Breast epithelium (tissue), 4 donors: ENCODE measurements at regions not wholly inside any gene's neighbourhood (a gene's known extent, or its start where the extent isn't known, plus 50 kb on each side); places are given as distances from the start of the nearest gene placed in this dataset.

Experiments used
- DNase-seq, 2 donors: peaks; one replicate each; pipeline ENCODE4 v3.0.0-alpha.2; 2019; ENCODE audit warnings: low spot score in 2 of 2
- H3K27ac ChIP-seq, 2 donors: fragments of 200-600 bp; sonication (generic) in 1 of 2; one replicate each; pipeline ENCODE4 v1.5.1; 2016 to 2019; ENCODE audit warnings: mild to moderate bottlenecking in 1 of 2
- H3K27me3 ChIP-seq, 2 donors: fragments of 200-600 bp; sonication (generic) in 1 of 2; one replicate each; pipeline versions ENCODE4 v1.5.1 to v1.6.0; 2017 to 2019; ENCODE audit warnings: control low read depth in 1 of 2, mild to moderate bottlenecking in 1 of 2
- H3K36me3 ChIP-seq: fragments of 200-600 bp; one replicate; pipeline ENCODE4 v1.5.1; 2019
- H3K4me1 ChIP-seq, 2 donors: fragments of 200-600 bp; sonication (generic); one replicate each; pipeline ENCODE4 v1.5.1; 2016 to 2019; ENCODE audit warnings: control low read depth in 1 of 2
- H3K4me3 ChIP-seq, 3 donors: fragments of 200-600 bp; sonication (generic); 1 replicate in 2 of 3; 2 replicates in 1 of 3; pipeline ENCODE4 v1.5.1; 2016 to 2019; ENCODE audit warnings: mild to moderate bottlenecking in 3 of 3, moderate library complexity in 2 of 3
- H3K9me3 ChIP-seq, 2 donors: fragments of 200-600 bp; sonication (generic) in 1 of 2; one replicate each; pipeline ENCODE4 v1.5.1; 2016 to 2019; ENCODE audit warnings: control low read depth in 1 of 2
- POLR2A ChIP-seq: fragments of 450-650 bp; IDR thresholded peaks from one replicate; pipeline ENCODE4 v1.6.1; 2016; ENCODE audit warnings: antibody characterized with exemption, mild to moderate bottlenecking, moderate library complexity
- POLR2AphosphoS5 ChIP-seq, 3 donors: sonication (generic); formaldehyde crosslinking; IDR thresholded peaks; one replicate each; pipeline ENCODE4 v1.6.1; 2017; ENCODE audit warnings: antibody characterized with exemption in 3 of 3
- intact Hi-C: fragments of 100-400 bp; cut with DNase I; formaldehyde crosslinking; loops from one replicate; pipeline ENCODE4 v1.15.1; 2023; ENCODE audit warnings: low total_unique reads
- TF ChIP-seq, protein P1 (sequence below), 3 donors: fragments of 450-650 bp; IDR thresholded peaks; one replicate each; pipeline ENCODE4 v1.5.1; 2016 to 2017; ENCODE audit warnings: antibody characterized with exemption in 3 of 3, mild to moderate bottlenecking in 3 of 3, moderate library complexity in 3 of 3

DNA sequence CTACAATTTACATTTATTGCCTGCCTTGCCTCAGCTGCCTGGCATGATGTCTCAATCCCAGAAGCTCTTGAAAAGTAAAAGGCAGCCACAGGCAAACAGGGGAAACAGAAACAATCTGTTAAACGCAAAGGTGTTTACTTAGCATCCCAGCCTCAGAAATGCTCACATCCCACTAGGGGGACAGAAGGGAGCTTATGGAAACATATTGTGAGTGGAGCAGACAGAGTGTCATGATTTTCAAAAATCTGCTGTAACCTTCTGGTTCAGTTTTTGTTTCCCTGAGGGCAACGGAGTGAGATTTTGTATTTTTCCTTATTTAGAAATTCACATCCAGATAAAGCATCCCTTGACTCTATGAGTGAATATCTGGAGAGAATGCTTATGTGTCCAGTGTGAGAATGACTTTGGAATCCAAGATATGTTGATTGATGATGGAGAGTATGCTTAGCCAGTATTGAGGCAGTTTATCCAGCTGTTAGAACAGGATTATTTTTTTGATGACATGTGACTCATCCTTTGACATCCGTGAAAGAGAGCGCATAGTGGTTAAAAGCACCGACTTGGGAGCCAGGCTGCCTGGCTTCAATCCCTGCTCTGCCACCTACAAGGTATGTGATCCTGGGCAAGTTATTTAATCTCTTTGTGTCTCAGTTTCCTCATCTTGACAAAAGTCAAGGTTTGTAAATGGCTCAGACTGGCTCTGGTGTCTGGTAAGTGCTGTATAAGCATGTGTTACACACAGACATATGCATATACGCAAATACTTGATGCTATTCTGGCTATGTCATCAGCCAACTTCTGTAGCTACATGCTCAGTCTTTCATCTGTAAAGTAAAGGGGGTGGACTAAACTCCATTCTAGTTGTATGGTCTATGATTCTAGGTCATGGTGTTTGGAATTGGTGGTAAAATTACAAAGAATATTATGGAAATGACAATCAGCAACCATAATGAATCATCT is 381.2 kb downstream of the RAPGEF2 start:
- intact Hi-C loops: no loop called here
- no peak for DNase-seq
- Histone ChIP-seq H3K4me1 (no peaks in the 10 kb centered on the region), H3K27ac (no peak overlapping the region), H3K9me3 (no peaks in the 10 kb centered on the region), H3K27me3 (peaks cover 0 to 7% of the 10 kb centered on the region in 2 donors), H3K4me3 (no peak overlapping the region), H3K36me3 (no peaks in the 10 kb centered on the region)
- TF ChIP-seq, protein P1, sequence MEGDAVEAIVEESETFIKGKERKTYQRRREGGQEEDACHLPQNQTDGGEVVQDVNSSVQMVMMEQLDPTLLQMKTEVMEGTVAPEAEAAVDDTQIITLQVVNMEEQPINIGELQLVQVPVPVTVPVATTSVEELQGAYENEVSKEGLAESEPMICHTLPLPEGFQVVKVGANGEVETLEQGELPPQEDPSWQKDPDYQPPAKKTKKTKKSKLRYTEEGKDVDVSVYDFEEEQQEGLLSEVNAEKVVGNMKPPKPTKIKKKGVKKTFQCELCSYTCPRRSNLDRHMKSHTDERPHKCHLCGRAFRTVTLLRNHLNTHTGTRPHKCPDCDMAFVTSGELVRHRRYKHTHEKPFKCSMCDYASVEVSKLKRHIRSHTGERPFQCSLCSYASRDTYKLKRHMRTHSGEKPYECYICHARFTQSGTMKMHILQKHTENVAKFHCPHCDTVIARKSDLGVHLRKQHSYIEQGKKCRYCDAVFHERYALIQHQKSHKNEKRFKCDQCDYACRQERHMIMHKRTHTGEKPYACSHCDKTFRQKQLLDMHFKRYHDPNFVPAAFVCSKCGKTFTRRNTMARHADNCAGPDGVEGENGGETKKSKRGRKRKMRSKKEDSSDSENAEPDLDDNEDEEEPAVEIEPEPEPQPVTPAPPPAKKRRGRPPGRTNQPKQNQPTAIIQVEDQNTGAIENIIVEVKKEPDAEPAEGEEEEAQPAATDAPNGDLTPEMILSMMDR (IDR thresholded peaks at IDR 0.05): no peak
- TF ChIP-seq POLR2A (no peak), POLR2AphosphoS5 (IDR thresholded peaks at IDR 0.05) (no peak)

DNA sequence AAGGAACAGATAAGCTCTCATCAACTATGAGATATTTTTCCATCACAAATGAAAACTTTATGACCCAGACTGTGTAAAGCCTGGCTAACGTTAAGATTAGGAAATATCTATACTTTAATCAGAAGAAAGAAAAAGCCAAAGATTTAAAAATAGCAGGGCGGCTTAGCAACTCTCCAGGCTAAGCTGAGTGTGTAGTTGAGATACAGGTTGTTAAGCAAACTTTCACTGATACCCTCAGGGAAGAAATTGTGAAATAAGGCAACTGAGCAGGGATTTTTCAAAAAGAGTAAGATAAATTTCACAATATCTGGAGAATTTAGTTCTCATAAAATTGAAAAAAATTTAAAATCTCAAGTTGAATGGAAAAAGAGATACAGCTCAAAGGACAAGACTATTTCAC is 382.0 kb downstream of the RAPGEF2 start:
- Histone ChIP-seq H3K27ac (no peak overlapping the region), H3K36me3 (no peaks in the 10 kb centered on the region), H3K27me3 (peaks cover 0 to 7% of the 10 kb centered on the region in 2 donors), H3K4me3 (no peak overlapping the region), H3K9me3 (no peaks in the 10 kb centered on the region), H3K4me1 (no peaks in the 10 kb centered on the region)
- intact Hi-C loops: no loop called here
- DNase-seq: no peak
- no peak for TF ChIP-seq POLR2AphosphoS5 (IDR thresholded peaks at IDR 0.05)
- TF ChIP-seq, protein P1 (IDR thresholded peaks at IDR 0.05): no peak
- no peak for TF ChIP-seq POLR2A

DNA sequence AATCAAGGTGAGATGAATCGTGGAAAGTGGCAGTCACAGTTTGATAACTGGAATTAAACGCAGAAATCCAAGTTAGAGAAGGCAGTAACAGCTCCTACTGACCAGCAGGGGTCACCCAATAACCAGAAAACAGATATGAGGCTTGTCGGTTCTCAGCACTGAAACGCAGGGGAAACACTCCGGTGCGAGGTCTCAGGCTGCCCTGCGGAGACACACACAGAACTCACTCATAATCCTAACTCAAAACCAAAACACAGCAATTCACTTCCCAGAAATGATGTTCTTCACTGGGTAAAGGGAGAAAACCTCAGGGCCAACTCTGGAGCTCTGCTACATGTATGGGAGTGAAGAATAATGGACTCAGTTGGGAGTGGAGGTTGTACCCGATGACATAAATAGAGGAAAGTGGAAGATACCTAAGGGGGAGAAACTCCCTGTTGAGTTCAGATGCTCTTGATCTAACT is 384.4 kb downstream of the RAPGEF2 start:
- peak in 1 of 2 donors; percentile 30 for DNase-seq
- Histone ChIP-seq H3K4me3 (no peak overlapping the region), H3K9me3 (peaks cover 4 to 11% of the 10 kb centered on the region in 2 donors), H3K4me1 (no peaks in the 10 kb centered on the region), H3K36me3 (no peaks in the 10 kb centered on the region), H3K27me3 (peaks cover 0 to 7% of the 10 kb centered on the region in 2 donors), H3K27ac (no peak overlapping the region)
- TF ChIP-seq, protein P1 (IDR thresholded peaks at IDR 0.05): peak; percentile 26 to 75 (median 74)
- no peak for TF ChIP-seq POLR2AphosphoS5 (IDR thresholded peaks at IDR 0.05)
- intact Hi-C loops: no loop called here

DNA sequence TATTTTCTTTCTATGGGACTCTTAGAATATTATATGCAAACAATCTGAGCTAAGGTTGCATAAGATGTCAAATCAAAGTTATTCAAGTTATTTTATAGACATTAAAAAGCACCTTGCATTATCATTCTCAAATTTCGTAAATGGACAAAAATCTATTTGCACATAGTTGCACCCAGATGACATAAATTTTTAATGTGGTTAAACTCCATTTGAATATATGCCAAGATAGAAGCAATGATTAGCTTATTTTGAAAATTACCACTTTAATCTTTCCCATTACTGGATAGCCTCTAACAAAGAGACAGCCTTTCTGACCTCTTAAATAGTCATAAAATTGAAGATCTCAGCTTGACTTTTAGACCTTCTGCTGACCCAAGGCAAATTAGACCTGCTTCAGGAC is 386.8 kb downstream of the RAPGEF2 start:
- TF ChIP-seq POLR2A: no peak
- H3K9me3 ChIP-seq: peaks cover 4 to 17% of the 10 kb centered on the region in 2 donors
- no peaks in the 10 kb centered on the region for H3K36me3 ChIP-seq
- peaks cover 0 to 4% of the 10 kb centered on the region in 2 donors for H3K27me3 ChIP-seq
- no peak overlapping the region for H3K27ac ChIP-seq
- no peaks in the 10 kb centered on the region for H3K4me1 ChIP-seq
- no peak overlapping the region for H3K4me3 ChIP-seq
- no peak for DNase-seq
- intact Hi-C loops: no loop called here

DNA sequence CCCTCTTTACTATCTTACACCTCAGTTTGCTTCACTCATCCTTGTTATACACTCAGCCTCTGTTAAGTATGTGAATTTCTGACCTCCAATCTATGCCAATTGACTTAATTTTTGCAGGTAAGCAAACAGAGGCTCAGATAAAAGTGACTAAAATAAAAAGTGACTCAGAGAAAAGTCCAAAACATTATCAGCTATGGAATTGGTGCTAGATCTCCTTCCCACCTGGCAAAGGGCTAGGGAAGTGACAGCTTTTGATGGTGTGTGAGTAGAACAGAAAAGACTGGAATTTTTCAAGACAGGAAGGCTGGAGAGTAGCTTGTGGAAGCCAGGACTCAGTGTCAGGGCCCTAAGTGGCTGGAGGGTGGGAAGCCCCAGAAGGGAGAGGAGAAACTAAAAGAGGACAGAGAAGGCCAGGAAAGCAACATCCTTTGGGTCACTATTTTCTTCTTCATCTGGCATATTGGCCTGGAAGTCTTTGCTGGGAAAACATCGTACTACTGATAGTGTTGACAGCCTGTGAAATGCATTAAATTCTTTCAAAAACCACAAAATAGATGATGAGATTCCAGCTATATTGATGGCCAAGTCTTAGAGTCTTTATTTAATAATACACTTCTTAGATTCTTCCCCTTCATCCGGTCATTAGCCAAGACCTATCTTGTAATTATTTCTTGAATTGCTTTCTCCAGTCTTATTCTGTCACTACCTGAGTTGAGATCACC is 392.8 kb downstream of the RAPGEF2 start:
- Histone ChIP-seq H3K27ac (no peak overlapping the region), H3K4me1 (no peaks in the 10 kb centered on the region)
- TF ChIP-seq POLR2AphosphoS5 (IDR thresholded peaks at IDR 0.05) (no peak), POLR2A (no peak)
- TF ChIP-seq, protein P1 (IDR thresholded peaks at IDR 0.05): no peak

More for the DNA sequence above, 392.8 kb downstream of the RAPGEF2 start:
- Histone ChIP-seq H3K9me3 (peaks cover 4 to 17% of the 10 kb centered on the region in 2 donors), H3K36me3 (no peaks in the 10 kb centered on the region), H3K4me3 (no peak overlapping the region), H3K27me3 (no peaks in the 10 kb centered on the region)
- intact Hi-C loops: no loop called here
- no peak for DNase-seq
